Activated CD8-positive, alpha-beta memory T cell treated with anti-CD3 and anti-CD28 coated beads for 1 hour (primary cell): ENCODE measurements at regions not wholly inside any gene's neighbourhood (a gene's known extent, or its start where the extent isn't known, plus 50 kb on each side); places are given as distances from the start of the nearest gene placed in this dataset.
"Not testable (repeated sequence)": the region's sequence is repeated elsewhere in the genome, so short reads cannot be mapped to it uniquely, and the experiment has no call there.

Experiments used
- DNase-seq, 2 donors: peaks; one replicate each; pipeline ENCODE4 v3.0.0-alpha.2; 2020; ENCODE audit warnings: low read depth in 1 of 2; ENCODE audit errors: extremely low read depth in 1 of 2

GRCh38 chr1:112855152-112855828 lies 100.7 kb downstream of the SLC16A1 start:
- DNase-seq = no peak

GRCh38 chr1:112854368-112854984 lies 101.5 kb downstream of the SLC16A1 start:
- DNase-seq = not testable (repeated sequence)

GRCh38 chr1:112853915-112854314 lies 102.1 kb downstream of the SLC16A1 start:
- not testable (repeated sequence) for DNase-seq

- no peak for DNase-seq
These were observed 103.1 kb downstream of the SLC16A1 start for GRCh38 chr1:112852934-112853333.

GRCh38 chr1:112852276-112852675 lies 103.7 kb downstream of the SLC16A1 start:
- no peak for DNase-seq

GRCh38 chr1:112850034-112850757 lies 105.8 kb downstream of the SLC16A1 start:
- DNase-seq = no peak

- DNase-seq = no peak
These were observed 106.5 kb downstream of the SLC16A1 start for GRCh38 chr1:112849425-112850033.

GRCh38 chr1:112841825-112842224 lies 114.2 kb downstream of the SLC16A1 start:
- no peak for DNase-seq

- DNase-seq = no peak
These were observed 115.1 kb downstream of the SLC16A1 start for GRCh38 chr1:112840631-112841624.

- no peak for DNase-seq
These were observed 119.4 kb downstream of the SLC16A1 start for GRCh38 chr1:112836642-112837041.

GRCh38 chr1:112833806-112834205 lies 118.7 kb upstream of the PPM1J start:
- no peak for DNase-seq

- DNase-seq = not testable (repeated sequence)
These were observed 117.1 kb upstream of the PPM1J start for GRCh38 chr1:112832259-112832658.

GRCh38 chr1:112829691-112830090 lies 114.6 kb upstream of the PPM1J start:
- DNase-seq = not testable (repeated sequence)

- DNase-seq = no peak
These were observed 113.6 kb upstream of the PPM1J start for GRCh38 chr1:112828716-112829115.

- DNase-seq = not testable (repeated sequence)
These were observed 112.3 kb upstream of the PPM1J start for GRCh38 chr1:112827391-112827790.

- DNase-seq = no peak
These were observed 111.2 kb upstream of the PPM1J start for GRCh38 chr1:112826217-112826944.

- not testable (repeated sequence) for DNase-seq
These were observed 110.6 kb upstream of the PPM1J start for GRCh38 chr1:112825563-112826216.

- not testable (repeated sequence) for DNase-seq
These were observed 109.9 kb upstream of the PPM1J start for GRCh38 chr1:112825075-112825474.
